IPS-18c (cell line): ENCODE measurements at regions not wholly inside any gene's neighbourhood (a gene's known extent, or its start where the extent isn't known, plus 50 kb on each side); places are given as distances from the start of the nearest gene placed in this dataset.
"Not testable (repeated sequence)": the region's sequence is repeated elsewhere in the genome, so short reads cannot be mapped to it uniquely, and the experiment has no call there.

Experiments
- H3K4me3 ChIP-seq: 2 replicates; pipeline ENCODE4 v1.7.0; 2013; ENCODE audit warnings: low read depth, mild to moderate bottlenecking, low read length, moderate library complexity; ENCODE audit not compliant: insufficient read depth
- H3K9me3 ChIP-seq: one replicate; pipeline ENCODE4 v1.6.1; 2013; ENCODE audit warnings: mild to moderate bottlenecking, low read length, moderate library complexity; ENCODE audit not compliant: control insufficient read depth, insufficient read depth

DNA sequence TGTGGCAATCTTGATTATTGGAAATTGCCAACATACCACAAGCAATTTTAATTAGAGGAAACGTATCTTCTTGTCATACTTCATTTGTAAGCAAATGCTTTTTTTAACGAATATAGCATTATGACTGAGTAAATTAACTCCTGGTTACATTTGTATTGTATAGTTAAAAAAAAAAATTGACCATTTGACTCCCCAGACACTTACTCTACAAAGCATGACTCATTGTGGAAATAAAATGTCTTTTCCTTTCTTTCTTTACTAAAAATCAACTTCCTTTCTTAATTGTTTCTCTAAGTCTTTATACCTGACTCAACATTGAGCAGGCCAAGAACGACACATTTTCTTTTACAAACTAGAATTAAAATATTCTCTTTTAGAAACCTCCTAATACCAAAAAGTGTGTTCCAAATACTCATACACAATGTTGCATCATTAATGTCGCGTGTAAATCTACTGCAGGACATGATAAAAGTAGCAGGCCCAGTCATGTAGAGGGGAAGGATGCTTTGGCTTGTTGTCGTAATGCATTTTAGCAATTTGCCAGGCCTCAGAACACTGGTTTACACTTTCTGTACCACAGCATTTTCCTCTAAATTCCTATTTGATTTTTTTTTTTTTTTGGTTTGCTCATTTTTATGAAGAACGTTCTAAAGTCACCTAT lies 349.6 kb upstream of the KCNH7 start:
- Histone ChIP-seq H3K9me3 (no peaks in the 10 kb centered on the region), H3K4me3 (no peak overlapping the region)

DNA sequence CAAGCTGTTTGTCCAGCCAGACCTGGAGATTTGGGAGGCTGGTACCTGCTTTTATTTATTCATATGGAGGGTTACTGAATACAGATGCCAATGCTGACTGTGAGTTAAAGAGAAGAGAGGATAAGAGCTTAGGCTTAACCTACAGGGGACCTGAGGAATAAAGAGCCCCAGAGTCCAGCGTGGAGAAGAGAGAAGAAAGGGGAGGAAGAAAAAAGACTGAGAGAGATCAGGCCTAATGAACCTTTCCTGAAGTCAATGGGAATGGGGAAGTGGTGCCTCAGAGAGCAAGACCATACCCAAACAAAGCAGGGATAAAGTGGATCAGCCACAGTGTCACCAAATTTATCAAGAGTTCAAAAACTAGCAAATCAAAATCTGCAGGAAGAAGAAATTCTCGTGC lies 348.6 kb upstream of the KCNH7 start:
- no peak overlapping the region for H3K4me3 ChIP-seq
- no peaks in the 10 kb centered on the region for H3K9me3 ChIP-seq

DNA sequence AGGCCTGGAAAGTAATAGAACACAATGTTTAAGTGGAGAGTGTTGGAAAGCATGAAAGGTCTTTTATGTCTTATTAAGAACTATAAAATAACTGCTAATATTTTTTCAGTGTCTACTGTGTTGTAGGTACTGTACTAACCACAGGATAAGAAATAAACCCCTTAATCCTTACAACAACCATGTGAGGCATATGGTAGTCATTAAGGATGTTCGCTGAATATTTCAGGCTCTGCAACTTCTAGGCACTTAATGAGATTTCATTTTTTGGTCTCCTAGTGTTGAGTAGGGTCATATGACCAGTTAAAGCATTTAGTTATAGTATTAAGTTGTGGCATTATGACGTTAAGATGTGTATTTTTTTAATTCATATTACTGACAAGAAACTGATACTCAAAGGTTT lies 346.6 kb upstream of the KCNH7 start:
- Histone ChIP-seq H3K4me3 (no peak overlapping the region), H3K9me3 (no peaks in the 10 kb centered on the region)

DNA sequence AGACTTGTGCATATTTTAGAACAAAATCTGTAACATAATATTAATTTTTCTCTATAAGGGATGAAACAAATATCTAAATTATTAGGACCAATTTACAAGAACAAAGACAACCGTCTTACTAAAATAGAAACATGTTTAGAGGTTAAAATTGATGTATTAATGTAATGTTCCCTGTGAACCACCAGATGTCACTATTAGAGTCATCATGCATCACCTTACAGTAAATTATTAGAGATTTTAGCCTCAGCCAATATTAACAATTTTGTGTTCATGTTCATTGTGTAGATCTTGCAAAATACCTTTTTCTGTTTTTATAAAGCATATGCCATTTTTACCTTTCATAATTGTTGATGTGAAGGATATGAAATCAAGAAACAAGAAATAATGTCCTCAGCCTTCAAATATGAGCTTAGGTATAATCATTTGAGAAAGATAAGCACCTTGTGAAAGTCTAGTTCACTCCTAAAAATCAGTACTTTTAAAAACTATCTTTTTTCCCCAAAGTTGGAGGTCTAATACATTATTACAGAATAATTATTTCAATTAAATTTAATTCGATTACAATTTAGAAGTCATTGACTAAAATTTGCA lies 344.3 kb upstream of the KCNH7 start:
- H3K4me3 ChIP-seq, result no peak overlapping the region
- H3K9me3 ChIP-seq, result no peaks in the 10 kb centered on the region

DNA sequence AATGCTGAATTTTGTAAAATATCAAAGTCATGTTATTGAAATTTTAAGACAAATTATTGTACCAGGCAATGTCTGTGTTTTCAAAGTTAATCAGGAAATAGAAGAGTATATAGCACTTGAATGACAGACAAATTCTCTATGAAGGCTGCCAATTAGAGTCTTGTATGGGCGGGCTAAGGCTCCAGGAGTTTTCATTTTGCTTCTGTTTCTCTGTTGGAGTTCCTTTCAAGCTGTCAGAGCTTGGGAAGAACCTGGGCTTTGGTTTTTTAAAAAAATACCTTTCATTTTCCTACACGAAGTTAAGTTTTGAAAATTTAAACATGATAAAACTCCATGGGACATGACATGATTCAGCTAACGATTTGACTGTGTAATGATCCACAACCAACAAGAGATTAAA lies 339.0 kb upstream of the KCNH7 start:
- no peak overlapping the region for H3K4me3 ChIP-seq
- H3K9me3 ChIP-seq, result no peaks in the 10 kb centered on the region

DNA sequence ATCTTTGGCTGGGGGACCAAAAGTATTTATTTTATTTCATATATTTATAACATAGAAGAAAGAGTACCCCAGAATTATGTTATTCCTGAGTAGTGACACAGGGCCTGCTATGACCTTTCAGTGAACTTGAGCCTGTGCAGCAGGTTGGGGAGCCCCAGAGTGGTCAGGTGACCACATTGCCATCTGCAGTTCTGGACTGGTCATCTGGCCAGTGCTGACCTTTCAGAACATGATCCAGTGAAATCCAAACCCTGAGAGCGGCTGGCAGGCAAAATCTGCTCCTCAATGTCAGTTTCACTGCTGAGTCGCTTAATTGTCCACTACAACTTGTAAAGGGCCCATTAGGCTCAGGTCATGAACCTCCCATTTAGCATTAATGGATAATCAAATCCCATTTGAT lies 336.7 kb upstream of the KCNH7 start:
- Histone ChIP-seq H3K9me3 (no peaks in the 10 kb centered on the region), H3K4me3 (no peak overlapping the region)

DNA sequence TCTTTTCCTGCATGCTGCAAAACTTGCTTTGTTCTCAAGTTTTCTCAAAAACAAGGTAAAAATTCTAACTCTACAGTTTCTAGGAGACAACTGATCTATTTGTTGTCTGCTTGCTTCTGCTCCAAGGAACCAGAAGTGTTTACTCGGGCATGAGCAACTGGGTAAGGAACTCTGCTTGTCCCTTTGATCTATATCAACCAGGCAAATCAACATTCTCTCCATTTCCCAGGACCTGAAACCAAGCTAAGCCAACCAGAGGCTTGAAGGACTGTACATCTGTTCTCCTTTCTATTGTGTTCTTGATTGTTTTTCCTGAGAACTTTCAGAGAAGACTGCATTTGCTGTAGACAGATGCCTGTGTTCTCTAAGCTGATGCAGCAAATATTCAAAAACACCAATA lies 335.0 kb upstream of the KCNH7 start:
- no peaks in the 10 kb centered on the region for H3K9me3 ChIP-seq
- H3K4me3 ChIP-seq, result no peak overlapping the region

DNA sequence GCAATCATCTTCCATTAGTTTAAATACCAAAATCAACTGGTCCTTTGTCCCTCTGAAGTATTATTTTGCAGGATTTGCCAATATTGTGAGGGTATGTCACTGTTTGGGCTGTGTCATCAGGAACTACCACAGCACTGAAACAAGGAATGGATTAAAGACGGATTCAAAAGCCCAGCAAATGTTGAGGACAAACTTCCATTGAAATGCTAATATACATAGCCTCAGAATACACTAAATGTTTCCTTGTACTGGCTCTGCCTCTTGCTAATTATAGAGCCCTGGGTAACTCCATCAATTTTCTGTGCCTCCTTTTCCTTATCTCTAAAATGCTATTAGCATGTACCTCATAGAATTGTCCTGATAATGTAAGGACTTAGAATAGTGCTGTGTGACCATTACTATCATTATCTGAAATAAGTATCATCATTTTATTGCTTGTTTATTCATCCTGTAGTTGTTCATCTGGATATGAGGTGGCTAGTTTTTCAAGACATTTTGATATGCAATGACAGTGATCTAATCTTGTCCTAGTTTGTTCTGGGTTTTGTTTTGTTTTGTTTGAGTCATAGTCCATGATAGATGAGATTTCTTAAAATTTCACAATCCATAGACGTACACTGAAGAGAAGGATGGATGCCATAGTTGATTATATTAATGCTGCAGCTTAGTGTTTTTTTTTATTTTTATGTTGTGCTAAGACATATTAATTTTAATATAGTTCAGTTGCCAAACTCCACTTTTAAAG lies 333.4 kb upstream of the KCNH7 start:
- H3K4me3 ChIP-seq, result no peak overlapping the region
- H3K9me3 ChIP-seq, result no peaks in the 10 kb centered on the region

DNA sequence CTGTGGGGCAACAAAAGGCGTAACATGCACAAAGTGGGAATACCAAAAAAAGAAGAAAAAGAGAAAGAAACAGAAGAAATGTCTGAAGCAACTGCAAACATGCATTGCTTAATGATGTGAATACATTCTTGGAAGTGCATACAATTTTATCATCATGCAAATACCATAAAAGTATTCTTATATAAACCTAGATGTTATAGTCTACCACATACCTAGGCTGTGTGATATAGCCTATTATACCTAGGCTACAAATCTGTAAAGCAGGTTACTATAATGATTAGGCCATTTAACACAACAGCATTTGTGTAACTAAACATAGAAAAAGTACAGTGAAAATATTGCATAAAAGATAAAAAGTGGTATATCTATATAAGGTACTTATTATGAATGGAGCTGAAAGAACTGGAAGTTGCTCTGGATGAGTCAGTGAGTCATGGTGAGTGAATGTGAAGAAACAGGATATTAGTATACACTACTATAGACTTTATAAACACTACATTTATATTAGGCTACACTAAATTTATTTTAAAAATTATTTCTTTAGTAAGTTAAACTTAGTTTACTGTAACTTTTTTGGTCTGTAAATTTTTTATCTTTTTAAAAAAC lies 319.4 kb upstream of the KCNH7 start:
- no peak overlapping the region for H3K4me3 ChIP-seq
- H3K9me3 ChIP-seq, result no peaks in the 10 kb centered on the region

DNA sequence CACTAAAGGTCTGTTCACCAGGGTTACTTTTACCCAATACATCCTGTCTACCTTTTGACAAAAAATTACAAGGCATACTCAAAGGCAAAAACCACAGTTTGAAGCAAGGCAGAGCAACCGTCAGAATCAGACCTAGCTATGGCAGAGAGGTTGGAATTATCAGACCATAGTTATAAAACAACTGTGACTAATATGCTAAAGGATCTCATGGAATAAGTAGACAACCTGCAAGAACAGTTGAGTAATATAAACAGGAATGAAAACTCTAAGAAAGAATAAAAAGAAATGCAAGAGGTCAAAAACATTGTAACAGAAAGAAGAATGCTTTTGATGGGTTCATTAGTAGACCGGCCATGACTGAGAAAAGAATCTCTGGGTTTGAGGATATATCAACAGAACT lies 318.8 kb upstream of the KCNH7 start:
- H3K9me3 ChIP-seq, result no peaks in the 10 kb centered on the region
- H3K4me3 ChIP-seq, result no peak overlapping the region

DNA sequence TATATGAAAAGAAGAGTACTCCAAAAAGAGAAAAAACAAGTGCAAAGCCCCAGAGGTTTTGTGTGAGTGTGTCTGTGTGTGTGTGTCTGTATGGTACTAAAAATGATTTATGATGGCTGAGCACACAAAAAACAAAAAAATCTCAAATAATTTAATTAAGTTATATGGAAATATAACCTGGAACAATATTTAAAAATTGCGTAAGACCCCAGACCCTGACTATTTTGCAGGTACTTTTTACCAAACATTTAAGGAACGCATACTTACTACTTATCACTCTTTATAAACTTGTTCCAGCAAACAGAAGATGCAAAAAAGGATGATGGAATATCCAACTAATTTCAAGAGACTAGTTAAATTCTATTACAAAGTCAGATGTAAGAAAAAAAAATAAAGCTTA lies 317.4 kb upstream of the KCNH7 start:
- no peaks in the 10 kb centered on the region for H3K9me3 ChIP-seq
- no peak overlapping the region for H3K4me3 ChIP-seq

DNA sequence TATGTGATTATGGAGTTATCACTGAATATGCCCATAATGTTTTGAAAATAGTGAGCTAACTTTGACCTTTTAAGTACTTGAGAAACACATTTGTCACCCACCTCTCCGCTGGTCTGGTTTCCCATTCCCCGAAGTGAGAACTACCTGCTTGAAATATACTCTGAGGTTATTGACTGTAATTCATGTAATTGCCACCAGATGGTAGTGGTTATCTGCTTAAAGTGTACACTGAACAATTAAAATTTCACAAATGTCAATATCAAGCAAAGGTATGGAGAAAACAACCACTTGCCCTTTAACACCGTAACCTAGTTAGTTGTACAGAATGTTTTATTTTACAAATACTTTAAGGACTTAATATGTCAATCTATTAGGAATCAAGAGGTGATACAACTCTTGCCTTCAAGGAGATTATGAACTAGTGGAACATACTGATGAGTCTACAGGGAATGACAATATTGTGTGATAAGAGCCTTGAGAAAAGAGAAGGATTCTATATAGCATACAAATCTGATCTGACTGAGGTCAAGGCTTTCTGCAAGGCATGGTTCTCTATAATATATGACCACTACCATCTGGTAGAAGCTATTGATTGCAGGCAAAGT lies 316.8 kb upstream of the KCNH7 start:
- Histone ChIP-seq H3K4me3 (no peak overlapping the region), H3K9me3 (no peaks in the 10 kb centered on the region)

DNA sequence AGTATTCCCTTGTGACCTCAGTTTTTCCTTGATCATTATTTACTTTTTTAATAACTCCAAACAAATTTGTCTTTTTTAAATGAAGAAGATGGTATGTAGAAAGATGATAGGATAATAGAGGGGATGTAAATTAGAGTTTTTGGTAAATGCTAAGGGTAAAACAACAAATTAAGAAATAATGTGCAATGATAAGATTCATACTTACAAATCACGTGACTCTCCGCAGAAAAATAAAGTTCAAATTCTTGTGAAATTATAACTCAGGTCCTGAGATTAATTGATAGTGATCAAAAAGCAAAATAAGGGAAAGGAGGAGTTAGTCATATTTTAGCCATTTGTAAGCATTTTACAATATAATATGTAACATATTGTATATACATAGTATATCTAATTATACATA lies 304.1 kb upstream of the KCNH7 start:
- no peak overlapping the region for H3K4me3 ChIP-seq
- H3K9me3 ChIP-seq, result no peaks in the 10 kb centered on the region

DNA sequence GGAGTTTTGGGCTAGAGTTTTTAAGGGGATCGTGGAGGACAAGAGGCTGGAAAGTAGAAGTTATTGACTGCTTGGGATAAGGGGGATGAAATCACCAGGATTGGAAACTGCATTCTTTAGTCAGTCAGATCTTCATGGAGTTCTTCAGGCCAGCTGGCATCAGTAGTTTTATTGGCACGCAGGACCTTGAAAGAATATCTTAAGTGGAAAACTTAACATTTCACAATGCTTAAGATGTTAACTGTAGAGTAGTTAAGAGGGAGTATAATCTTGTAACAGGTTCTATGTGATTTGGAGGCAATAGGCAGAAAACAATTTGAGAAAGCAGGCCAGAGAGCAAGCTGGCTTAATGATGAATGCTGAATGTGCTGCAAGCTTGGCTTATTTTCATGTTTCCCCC lies 300.4 kb upstream of the KCNH7 start:
- H3K9me3 ChIP-seq, result no peaks in the 10 kb centered on the region
- H3K4me3 ChIP-seq, result no peak overlapping the region

DNA sequence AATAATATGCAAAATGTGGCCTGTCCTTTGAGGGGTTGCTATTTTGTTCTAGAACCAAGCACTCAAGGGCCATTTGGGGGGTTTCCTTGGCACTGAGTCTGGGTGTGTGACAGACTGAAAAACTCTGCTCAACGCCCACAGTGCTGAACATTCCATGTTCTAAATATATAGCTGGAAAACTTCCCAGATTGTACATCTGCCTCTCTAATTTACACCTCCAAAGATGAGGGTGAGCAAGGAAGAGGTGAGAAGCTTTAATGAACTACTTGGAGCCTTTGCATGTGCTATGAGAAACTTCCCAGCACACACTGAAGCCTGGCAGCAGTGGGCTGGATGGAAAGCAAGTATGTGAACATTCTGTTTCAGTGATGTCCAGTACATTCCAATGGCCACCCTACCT lies 296.7 kb upstream of the KCNH7 start:
- no peaks in the 10 kb centered on the region for H3K9me3 ChIP-seq
- H3K4me3 ChIP-seq, result no peak overlapping the region

DNA sequence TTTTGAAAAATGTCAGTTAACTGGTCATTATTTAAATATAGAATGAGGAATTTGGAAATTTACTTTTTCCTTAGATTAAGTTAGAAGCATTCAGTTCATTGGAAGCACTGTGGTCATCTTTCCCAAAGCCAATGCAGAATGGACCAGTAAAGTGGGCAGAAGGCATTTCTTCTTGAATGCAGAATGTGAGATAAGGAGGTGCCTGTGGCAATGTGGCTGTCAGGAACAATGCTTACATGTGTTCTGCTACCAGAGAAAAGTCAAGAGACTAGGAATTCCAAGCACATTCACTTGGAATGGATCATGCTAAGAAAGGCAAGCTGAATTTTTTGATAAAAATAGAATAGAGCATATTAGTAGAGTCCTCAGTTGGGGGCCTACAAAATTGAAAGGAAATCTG lies 295.0 kb upstream of the KCNH7 start:
- no peaks in the 10 kb centered on the region for H3K9me3 ChIP-seq
- H3K4me3 ChIP-seq, result no peak overlapping the region

DNA sequence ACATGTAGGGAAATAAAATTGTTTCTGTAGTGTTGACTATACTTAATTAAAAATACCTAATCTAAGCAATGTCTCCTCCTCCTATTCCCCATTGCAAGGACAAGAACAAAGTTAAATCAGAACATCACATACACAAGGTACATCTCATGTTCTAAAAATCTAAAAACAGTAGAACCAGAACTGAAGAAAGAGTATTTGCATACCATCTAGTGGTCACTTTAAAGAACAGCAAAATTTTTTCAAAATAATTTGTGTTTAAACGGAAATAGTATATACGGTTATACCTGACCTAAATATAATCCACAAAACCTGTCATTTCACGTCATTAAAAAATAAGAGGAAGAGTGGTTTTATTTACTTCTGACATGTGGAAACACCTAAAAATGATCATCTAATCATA lies 294.3 kb upstream of the KCNH7 start:
- Histone ChIP-seq H3K4me3 (no peak overlapping the region), H3K9me3 (no peaks in the 10 kb centered on the region)

DNA sequence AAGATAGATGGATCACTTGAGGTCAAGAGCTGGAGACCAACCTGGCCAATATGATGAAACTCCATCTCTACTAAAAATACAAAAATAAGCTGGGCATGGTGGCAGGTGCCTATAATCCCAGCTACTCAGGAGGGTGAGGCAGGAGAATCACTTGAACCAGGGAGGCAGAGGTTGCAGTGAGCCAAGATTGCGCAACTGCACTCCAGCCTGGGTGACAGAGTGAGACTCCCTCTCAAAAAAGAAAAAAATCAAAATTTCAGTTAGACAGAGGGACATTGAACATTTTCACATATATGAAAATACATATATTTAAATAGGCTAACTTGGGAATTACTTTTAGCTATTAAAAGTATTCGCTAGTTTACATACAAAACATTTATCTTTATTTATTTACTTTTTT lies 293.6 kb upstream of the KCNH7 start:
- H3K4me3 ChIP-seq, H3K9me3 ChIP-seq: not testable (repeated sequence)
